Nephron progenitor cell (in vitro differentiated cells): ENCODE measurements at regions not wholly inside any gene's neighbourhood (a gene's known extent, or its start where the extent isn't known, plus 50 kb on each side); places are given as distances from the start of the nearest gene placed in this dataset.

Experiments used
- DNase-seq: peaks from one replicate; pipeline ENCODE4 v3.0.0; 2021
- H3K27ac Mint-ChIP-seq: 2 replicates; pipeline ENCODE4 v1.8.0; 2021; ENCODE audit warnings: mild to moderate bottlenecking, moderate library complexity, mixed read lengths
- H3K27me3 Mint-ChIP-seq: 2 replicates; pipeline ENCODE4 v1.8.0; 2021; ENCODE audit warnings: mild to moderate bottlenecking, low read depth, mixed read lengths; ENCODE audit not compliant: poor library complexity
- H3K36me3 Mint-ChIP-seq: 2 replicates; pipeline ENCODE4 v1.8.0; 2021; ENCODE audit warnings: low read depth, mixed read lengths
- H3K4me1 Mint-ChIP-seq: 2 replicates; pipeline ENCODE4 v1.8.0; 2021; ENCODE audit warnings: mixed read lengths
- H3K4me3 Mint-ChIP-seq: 2 replicates; pipeline ENCODE4 v1.8.0; 2021; ENCODE audit warnings: mild to moderate bottlenecking, moderate library complexity, mixed read lengths
- H3K9me3 Mint-ChIP-seq: 2 replicates; pipeline ENCODE4 v1.8.0; 2021; ENCODE audit warnings: mild to moderate bottlenecking, moderate library complexity, mixed read lengths
- CTCF ChIP-seq: fragments of 200-600 bp; sonication (generic); IDR thresholded peaks from 2 replicates; pipeline ENCODE4 v1.5.0; 2021; ENCODE audit warnings: antibody characterized with exemption

DNA sequence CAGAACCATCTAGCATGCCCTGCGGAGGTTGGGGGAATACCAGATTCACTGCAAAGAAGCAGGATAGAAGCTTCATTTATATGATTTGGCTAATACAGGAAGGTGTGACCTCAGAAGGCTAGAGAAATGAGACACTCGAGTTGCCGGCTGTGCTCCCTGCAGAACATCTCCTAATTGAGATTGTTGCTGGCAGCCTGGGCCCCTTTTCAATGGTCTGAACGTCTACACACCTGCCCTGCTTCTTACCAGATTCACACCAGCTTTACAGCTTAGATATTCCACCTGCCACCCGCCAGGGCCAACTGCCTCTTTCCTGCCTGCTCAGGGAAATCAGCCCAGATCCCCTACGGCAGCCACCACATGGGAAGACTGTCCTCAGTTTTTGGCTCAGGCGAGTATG lies 475.3 kb upstream of the AUTS2 start:
- DNase-seq = no peak
- Mint-ChIP-seq H3K27me3 (peaks cover 13% of the 10 kb centered on the region), H3K4me1 (no peaks in the 10 kb centered on the region), H3K9me3 (peaks cover 15% of the 10 kb centered on the region), H3K4me3 (no peak overlapping the region), H3K36me3 (no peaks in the 10 kb centered on the region), H3K27ac (no peak overlapping the region)
- no peak for TF ChIP-seq CTCF

DNA sequence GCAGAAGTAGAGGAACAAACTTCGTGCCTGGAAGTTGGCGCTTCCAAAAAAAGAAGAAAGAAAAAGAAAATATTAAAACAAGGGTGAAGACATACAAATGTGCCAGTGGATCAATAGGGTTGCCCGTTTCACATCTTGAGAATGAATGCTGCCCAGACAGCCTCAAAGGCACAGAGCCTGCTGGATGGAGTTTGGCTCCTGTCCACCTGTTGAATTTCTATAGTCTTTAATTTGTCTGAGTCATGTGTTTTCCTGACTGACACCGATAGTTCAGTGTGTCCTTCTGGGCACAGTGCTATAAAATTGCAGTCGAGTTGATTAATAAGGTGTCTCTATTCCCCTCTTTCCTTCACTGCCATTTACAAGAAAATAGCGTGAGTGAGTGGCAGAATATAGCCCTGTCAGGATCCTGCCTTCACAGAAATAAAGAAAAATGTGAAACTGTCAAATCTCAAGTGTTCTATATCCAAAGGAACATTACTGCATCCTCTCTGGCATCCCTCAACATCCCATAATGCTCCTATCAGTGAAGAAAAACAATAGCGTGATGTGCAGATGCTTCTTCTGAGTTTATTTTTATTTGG lies 471.3 kb upstream of the AUTS2 start:
- H3K9me3 Mint-ChIP-seq = peaks cover 18% of the 10 kb centered on the region
- no peaks in the 10 kb centered on the region for H3K36me3 Mint-ChIP-seq
- H3K4me1 Mint-ChIP-seq = peaks cover 24% of the 10 kb centered on the region
- TF ChIP-seq CTCF = no peak
- H3K27me3 Mint-ChIP-seq = peaks cover 10% of the 10 kb centered on the region
- H3K4me3 Mint-ChIP-seq = no peak overlapping the region
- DNase-seq = no peak
- no peak overlapping the region for H3K27ac Mint-ChIP-seq

DNA sequence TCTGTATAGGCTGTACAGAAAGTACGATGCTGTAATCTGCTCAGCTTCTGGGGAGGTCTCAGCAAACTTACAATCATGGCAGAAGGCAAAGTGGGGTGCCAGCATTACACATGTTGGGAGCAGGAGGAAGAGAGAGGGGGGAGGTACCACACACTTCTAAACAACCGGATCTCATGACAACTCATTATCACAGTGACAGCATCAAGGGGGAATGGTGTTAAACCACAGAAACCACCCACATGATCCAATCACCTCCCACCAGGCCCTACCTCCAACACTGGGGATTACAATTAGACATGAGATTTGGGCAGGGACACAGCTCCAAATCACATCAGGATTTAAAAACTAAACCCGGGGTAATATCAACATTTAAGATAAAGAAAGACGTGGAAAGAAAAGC lies 468.8 kb upstream of the AUTS2 start:
- no peak overlapping the region for H3K4me3 Mint-ChIP-seq
- DNase-seq = no peak
- H3K36me3 Mint-ChIP-seq = no peaks in the 10 kb centered on the region
- H3K9me3 Mint-ChIP-seq = peaks cover 18% of the 10 kb centered on the region
- peaks cover 24% of the 10 kb centered on the region for H3K4me1 Mint-ChIP-seq
- H3K27ac Mint-ChIP-seq = no peak overlapping the region
- no peak for TF ChIP-seq CTCF
- peaks cover 5% of the 10 kb centered on the region for H3K27me3 Mint-ChIP-seq

DNA sequence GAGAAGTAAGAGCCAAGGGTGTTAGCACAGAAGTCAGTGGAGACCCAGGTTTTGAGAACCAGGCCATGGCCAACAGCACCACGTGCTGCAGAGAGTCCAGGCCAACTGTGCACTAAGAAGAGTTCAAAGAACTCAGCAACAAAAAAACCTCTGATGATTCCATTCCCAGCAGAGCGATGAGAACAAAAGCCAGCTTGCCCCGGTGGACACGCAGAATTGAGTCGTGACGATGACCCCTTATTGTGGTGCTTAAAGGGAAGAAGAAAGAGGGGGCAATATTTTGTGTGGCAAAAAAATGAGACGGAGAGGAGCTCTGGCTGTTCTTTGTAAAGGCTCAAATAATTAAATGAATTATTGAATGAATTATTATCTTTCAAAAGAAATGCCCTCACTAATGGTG lies 468.3 kb upstream of the AUTS2 start:
- no peak for DNase-seq
- TF ChIP-seq CTCF = no peak
- H3K27me3 Mint-ChIP-seq = peaks cover 10% of the 10 kb centered on the region
- no peak overlapping the region for H3K4me3 Mint-ChIP-seq
- H3K27ac Mint-ChIP-seq = no peak overlapping the region
- peaks cover 24% of the 10 kb centered on the region for H3K4me1 Mint-ChIP-seq
- no peaks in the 10 kb centered on the region for H3K36me3 Mint-ChIP-seq
- peaks cover 15% of the 10 kb centered on the region for H3K9me3 Mint-ChIP-seq

- TF ChIP-seq CTCF = no peak
- no peak for DNase-seq
- no peaks in the 10 kb centered on the region for H3K36me3 Mint-ChIP-seq
- peaks cover 24% of the 10 kb centered on the region for H3K4me1 Mint-ChIP-seq
- peaks cover 15% of the 10 kb centered on the region for H3K9me3 Mint-ChIP-seq
- H3K27me3 Mint-ChIP-seq = peaks cover 14% of the 10 kb centered on the region
- H3K4me3 Mint-ChIP-seq = peak overlapping the region; percentile 21
- H3K27ac Mint-ChIP-seq = no peak overlapping the region
These were observed 467.9 kb upstream of the AUTS2 start for GRCh38 chr7:69130396-69130795.

- no peak for TF ChIP-seq CTCF
- peaks cover 17% of the 10 kb centered on the region for H3K27me3 Mint-ChIP-seq
- no peak overlapping the region for H3K27ac Mint-ChIP-seq
- DNase-seq = no peak
- H3K9me3 Mint-ChIP-seq = peaks cover 33% of the 10 kb centered on the region
- H3K4me1 Mint-ChIP-seq = peaks cover 20% of the 10 kb centered on the region
- H3K36me3 Mint-ChIP-seq = peaks cover 19% of the 10 kb centered on the region
- no peak overlapping the region for H3K4me3 Mint-ChIP-seq
These were observed 464.0 kb upstream of the AUTS2 start for GRCh38 chr7:69134316-69134715.
